AG10803 (cell line): ENCODE measurements at regions not wholly inside any gene's neighbourhood (a gene's known extent, or its start where the extent isn't known, plus 50 kb on each side); places are given as distances from the start of the nearest gene placed in this dataset.
"Not testable (repeated sequence)": the region's sequence is repeated elsewhere in the genome, so short reads cannot be mapped to it uniquely, and the experiment has no call there.

ENCODE experiments used
- DNase-seq: peaks from one replicate; pipeline ENCODE4 v3.0.0; 2010; ENCODE audit warnings: low read depth
- H3K4me3 ChIP-seq: 2 replicates; pipeline ENCODE4 v1.5.1; 2011; ENCODE audit warnings: mild to moderate bottlenecking, low read length, control low read depth
- CTCF ChIP-seq: conservative IDR thresholded peaks from 2 replicates; pipeline ENCODE4 v1.5.1; 2011; ENCODE audit warnings: mild to moderate bottlenecking, low read length, control low read depth, inconsistent platforms

GRCh38 chr19:32082028-32082427, 263.4 kb upstream of the ZNF507 start:
- H3K4me3 ChIP-seq = no peak overlapping the region
- DNase-seq = no peak
- TF ChIP-seq CTCF = no peak

- DNase-seq, H3K4me3 ChIP-seq: not testable (repeated sequence)
Observed at GRCh38 chr19:32084756-32085363, 260.6 kb upstream of the ZNF507 start.

- no peak for TF ChIP-seq CTCF
- DNase-seq = no peak
- no peak overlapping the region for H3K4me3 ChIP-seq
Observed at GRCh38 chr19:32091241-32091640, 254.2 kb upstream of the ZNF507 start.

GRCh38 chr19:32097011-32097410, 248.4 kb upstream of the ZNF507 start:
- no peak for TF ChIP-seq CTCF
- no peak for DNase-seq
- no peak overlapping the region for H3K4me3 ChIP-seq

- DNase-seq = no peak
- H3K4me3 ChIP-seq = no peak overlapping the region
Observed at GRCh38 chr19:32097620-32098019, 247.8 kb upstream of the ZNF507 start.

GRCh38 chr19:32098968-32099367, 246.4 kb upstream of the ZNF507 start:
- no peak overlapping the region for H3K4me3 ChIP-seq

More at GRCh38 chr19:32097620-32098019, 247.8 kb upstream of the ZNF507 start:
- no peak for TF ChIP-seq CTCF

GRCh38 chr19:32101206-32101605, 244.2 kb upstream of the ZNF507 start:
- no peak for DNase-seq
- H3K4me3 ChIP-seq = no peak overlapping the region
- TF ChIP-seq CTCF = no peak

More at GRCh38 chr19:32098968-32099367, 246.4 kb upstream of the ZNF507 start:
- DNase-seq = no peak
- no peak for TF ChIP-seq CTCF

- no peak for DNase-seq
- no peak for TF ChIP-seq CTCF
- H3K4me3 ChIP-seq = no peak overlapping the region
Observed at GRCh38 chr19:32103541-32103940, 241.9 kb upstream of the ZNF507 start.
